Neural progenitor cell (in vitro differentiated cells): ENCODE measurements at regions not wholly inside any gene's neighbourhood (a gene's known extent, or its start where the extent isn't known, plus 50 kb on each side); places are given as distances from the start of the nearest gene placed in this dataset.

Experiments used
- EZH2 ChIP-seq: fragments of 200-600 bp; sonication (generic); IDR thresholded peaks from 2 replicates; pipeline ENCODE4 v1.6.1; 2017; ENCODE audit warnings: antibody characterized with exemption, mild to moderate bottlenecking, moderate library complexity
- TF ChIP-seq, protein P1 (sequence below): fragments of 200-600 bp; sonication (generic); IDR thresholded peaks from 2 replicates; pipeline ENCODE4 v1.5.1; 2017; ENCODE audit warnings: antibody characterized with exemption, mild to moderate bottlenecking

GRCh38 chr12:124436366-124436765 is 131.0 kb downstream of the NCOR2 start:
- TF ChIP-seq, protein P1, sequence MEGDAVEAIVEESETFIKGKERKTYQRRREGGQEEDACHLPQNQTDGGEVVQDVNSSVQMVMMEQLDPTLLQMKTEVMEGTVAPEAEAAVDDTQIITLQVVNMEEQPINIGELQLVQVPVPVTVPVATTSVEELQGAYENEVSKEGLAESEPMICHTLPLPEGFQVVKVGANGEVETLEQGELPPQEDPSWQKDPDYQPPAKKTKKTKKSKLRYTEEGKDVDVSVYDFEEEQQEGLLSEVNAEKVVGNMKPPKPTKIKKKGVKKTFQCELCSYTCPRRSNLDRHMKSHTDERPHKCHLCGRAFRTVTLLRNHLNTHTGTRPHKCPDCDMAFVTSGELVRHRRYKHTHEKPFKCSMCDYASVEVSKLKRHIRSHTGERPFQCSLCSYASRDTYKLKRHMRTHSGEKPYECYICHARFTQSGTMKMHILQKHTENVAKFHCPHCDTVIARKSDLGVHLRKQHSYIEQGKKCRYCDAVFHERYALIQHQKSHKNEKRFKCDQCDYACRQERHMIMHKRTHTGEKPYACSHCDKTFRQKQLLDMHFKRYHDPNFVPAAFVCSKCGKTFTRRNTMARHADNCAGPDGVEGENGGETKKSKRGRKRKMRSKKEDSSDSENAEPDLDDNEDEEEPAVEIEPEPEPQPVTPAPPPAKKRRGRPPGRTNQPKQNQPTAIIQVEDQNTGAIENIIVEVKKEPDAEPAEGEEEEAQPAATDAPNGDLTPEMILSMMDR: no peak
- no peak for TF ChIP-seq EZH2
